COLO668 (cell line): ENCODE measurements at regions not wholly inside any gene's neighbourhood (a gene's known extent, or its start where the extent isn't known, plus 50 kb on each side); places are given as distances from the start of the nearest gene placed in this dataset.
"Not testable (repeated sequence)": the region's sequence is repeated elsewhere in the genome, so short reads cannot be mapped to it uniquely, and the experiment has no call there.

ENCODE experiments used
- DNase-seq: peaks from one replicate; lab custom pipeline; 2025; ENCODE audit not compliant: unreplicated experiment; lab: John Stamatoyannopoulos, UW

DNA sequence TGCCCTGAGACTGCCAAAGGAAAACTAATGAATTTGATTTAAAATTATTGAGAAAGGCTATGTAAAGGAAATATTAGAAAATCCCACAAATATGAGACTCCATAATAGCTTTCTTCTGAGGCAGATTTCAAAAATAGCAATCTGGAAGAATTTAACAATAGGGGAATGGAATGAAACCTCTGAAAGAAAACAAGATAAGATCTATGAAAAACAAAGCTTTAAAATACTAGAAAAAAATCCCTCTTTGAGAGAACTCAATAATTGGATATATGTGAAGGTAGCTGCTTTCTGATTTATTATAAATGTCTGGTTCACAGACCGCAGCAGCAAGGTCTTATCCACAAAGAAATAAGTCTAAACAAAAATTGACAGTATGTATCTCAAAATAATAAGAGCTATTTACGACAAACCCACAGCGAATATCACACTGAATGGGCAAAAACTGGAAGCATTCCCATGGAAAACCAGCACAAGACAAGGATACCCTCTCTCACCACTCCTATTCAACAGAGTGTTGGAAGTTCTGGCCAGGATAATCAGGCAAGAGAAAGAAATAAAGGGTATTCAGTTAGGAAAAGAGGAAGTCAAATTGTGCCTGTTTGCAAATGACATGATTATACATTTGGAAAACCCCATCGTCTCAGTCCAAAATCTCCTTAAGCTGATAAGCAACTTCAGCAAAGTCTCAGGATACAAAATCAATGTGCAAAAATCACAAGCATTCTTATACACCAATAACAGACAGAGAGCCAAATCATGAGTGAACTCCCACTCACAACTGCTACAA, 319.3 kb upstream of the THBS1 start:
- DNase-seq: not testable (repeated sequence)

DNA sequence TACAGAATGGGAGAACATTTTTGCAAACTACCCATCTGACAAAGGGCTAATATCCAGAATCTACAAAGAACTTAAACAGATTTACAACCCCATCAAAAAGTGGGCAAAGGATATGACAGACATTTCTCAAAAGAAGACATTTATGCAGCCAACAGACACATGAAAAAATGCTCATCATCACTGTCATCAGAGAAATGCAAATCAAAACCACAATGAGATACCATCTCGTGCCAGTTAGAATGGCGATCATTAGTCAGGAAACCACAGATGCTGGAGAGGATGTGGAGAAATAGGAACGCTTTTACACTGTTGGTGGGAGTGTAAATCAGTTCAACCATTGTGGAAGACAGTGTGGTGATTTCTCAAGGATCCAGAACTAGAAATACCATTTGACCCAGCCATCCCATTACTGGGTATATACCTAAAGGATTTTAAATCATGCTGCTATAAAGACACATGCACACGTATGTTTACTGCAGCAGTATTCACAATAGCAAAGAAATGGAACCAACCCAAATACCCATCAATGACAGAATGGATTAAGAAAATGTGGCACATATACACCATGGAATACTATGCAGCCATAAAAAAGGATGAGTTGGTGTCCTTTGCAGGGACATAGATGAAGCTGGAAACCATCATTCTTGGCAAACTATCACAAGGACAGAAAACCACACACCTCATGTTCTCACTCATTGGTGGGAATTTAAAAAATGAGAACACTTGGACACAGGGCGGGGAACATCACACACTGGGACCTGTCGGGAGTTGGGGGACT, 317.7 kb upstream of the THBS1 start:
- not testable (repeated sequence) for DNase-seq

DNA sequence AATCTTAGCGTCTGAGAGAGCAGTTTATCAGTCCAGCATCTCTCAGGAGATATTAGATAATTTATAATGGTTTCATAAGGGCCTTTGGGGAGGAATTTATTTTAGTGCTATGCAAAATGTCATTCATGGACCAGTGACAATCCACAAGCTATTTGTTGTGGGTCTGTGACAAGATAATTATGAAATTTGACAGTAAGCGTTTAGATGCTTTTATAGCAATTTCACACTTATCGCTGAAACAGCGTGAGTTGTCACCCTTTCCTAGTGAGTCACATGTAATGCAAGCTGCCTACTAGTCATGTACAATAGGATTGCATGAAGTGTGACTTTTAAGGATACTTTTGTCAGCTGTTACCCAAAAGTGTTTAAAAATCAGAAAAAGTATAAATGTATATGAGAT, 315.6 kb upstream of the THBS1 start:
- no peak for DNase-seq

DNA sequence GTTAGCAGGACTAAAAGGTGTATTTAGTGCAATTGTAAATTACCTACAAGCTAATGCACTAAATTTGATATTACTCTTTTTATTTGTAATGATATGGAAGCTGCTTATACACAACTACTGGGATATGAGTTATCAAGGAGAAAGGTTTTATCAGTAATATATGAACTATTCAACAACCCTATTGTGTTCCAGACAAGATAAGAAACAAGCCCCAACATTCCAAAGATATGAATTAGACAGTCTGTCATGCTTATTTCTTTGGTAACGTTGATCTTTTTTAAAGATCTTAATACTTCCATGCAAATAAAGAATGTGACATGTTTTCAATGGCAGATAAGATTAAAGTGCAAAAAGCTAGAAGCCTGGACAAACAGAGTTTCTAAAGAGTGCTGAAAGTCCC, 314.0 kb upstream of the THBS1 start:
- DNase-seq: no peak

DNA sequence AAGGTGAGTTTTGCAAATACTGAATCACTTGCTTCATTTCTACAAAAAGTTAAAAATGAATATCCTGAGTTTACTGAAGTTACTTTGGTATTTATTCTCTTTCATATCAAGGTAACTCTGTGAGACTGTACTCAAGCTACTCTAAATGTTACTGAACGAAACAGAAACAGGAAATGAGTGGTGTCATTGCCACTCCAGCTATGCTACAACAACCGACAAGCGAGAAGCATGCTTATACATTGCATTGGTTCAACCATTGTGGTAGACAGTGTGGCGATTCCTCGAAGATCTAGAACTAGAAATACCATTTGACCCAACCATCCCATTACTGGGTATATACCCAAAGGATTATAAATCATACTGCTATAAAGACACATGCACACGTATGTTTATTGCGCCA, 313.2 kb upstream of the THBS1 start:
- no peak for DNase-seq

DNA sequence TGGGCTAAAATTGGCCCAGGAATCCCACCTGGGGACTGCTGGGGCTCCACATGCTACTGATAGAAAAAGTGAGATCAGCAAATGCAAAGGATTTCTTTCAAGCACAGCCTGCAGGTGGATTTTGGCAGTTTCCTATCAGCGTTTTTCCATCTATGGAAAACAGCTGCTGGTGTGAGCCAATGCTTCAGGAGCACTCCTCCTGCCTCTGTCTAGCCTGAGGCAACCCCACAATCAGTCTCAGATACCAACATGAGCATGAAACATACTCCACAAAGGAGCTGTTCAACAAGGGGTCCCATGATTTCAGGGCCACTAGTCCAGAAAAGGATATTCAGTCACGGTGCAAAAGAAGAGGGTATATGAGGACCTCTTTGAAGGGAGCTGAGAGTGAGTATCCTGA, 311.5 kb upstream of the THBS1 start:
- no peak for DNase-seq

DNA sequence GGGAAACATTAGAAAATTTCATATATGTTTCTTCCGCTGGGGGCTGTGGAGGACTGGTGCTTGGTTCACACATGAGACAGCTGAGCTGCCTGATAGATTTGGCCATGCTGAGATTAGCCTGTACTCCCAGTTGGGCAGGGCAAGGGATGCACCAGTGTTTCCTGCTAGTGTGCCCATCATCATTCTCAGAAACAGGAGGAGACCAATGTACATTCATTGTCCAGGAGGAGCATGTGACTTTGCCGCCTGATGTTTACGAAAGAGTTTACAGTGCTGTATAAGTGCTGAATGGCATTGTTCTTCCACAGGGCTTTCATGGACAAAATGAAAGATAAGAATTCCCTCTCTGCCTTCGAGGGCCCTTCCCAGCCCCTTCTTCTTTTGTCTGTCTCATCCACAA, 311.1 kb upstream of the THBS1 start:
- DNase-seq: peak; percentile 31

DNA sequence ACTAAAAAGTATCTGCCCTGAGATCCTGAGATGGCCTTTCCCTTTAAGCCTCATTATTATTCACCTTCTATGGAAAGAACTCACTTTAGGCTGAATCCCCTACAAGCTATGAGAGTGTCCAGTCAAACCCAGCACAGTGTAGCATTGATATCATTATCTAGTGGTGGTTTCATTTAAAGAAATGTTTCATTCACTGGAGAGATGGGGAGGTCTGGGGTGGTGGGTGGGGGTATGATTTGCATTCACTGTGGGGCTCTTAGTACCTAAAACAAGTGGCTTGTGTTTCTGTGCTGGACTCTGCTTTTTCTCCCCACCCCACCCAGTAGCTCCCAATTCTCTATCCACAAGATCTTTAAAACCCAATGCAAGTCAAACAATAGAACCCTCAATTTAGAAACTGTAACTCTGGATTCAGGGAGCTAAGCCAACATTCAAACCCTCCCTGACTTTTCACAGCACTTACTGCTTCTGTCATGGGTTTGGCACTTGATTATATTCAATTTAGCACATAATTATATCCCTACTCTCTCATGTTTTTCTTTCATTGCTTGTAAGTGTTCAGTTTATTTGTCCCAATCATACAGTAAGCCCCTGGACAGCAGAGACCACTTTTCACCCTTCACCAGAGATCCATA, 310.5 kb upstream of the THBS1 start:
- DNase-seq: no peak

DNA sequence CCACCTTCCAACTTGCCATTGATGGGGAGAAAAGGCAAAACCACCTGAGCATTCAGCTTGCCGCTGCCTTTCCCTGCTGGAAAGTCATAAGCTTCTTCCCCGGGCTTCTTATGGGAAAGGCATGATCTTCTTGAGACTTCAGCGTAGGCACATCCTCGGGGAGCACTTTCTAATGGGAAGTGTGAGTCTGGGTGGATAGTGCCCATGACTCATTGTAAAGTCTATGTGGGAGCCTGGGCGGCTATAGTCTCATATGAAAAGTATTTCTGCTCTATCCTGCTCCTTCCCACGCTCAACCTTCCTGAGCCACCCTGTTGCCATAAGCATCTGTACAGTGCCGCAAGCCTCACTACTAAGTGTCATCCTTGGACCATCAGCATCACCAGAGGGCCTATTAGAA, 309.9 kb upstream of the THBS1 start:
- no peak for DNase-seq

DNA sequence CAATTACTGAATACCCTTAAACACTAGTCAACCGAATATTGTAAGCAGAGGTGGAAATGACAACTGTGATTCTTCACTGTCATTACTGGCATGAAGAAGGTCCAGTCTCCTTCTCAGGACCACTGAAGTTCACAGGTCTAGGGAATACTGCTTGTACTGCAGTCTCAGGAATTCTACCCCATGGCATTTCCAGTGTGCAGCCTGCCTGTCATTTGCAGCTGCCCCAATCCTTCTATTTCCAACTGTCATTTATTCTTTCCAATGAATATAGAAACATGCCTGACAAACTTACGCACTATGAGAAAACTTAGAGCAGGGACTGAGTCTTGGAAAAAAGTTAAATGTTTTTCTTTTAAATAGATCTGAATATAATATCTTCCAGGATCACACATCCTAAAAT, 308.0 kb upstream of the THBS1 start:
- DNase-seq: no peak

DNA sequence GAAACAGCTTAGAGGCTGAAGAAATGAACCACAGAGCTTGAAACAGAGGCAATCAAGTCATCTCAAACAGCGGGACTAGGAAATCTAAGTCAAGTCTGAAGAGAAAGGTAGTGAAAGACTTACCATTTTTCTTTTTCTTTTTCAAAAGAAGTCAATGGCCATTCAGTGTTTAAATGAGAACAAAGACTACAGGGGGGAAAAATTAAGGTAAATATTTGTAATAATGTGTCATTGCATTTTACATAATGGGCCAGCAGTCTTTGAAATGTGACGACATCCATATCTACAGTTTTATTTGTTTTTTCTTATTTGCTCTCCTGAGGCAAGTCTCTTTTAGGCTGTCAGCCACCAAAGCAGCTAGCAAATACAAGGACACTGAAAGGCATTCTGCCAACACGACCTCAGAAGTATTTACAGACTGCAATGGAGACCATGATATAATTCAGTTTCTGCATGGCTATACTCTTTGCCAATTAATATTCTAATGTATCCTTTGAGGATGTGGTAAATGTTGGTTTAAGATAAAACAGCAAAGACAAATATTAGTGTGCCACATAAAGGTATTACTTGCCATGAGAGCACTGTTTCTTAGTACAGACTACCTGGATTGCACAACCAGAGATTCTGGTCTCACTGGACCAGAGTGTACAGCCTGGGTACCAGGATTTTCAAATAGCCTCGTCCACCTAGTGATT, 307.0 kb upstream of the THBS1 start:
- peak; percentile 47 for DNase-seq

DNA sequence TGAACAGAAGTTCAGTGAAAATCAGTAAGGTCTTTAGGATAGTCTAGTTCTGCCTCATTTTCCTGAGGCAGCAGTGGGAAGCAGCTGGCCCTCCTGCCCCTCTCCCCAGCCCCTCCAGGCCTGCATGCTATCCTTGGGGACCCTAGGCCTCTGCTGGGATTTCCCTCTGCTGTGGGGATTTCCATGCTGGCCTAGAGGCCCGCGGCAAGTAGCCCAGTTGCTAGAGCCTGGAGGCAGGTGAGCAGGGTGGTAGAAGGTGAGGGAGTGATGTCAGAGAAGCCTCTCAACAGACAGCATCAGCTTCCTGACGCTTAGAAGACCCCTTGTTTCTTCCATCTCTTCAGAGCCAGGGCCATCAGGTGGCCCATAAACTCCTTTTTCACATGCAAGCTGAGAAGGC, 305.8 kb upstream of the THBS1 start:
- peak; percentile 11 for DNase-seq

DNA sequence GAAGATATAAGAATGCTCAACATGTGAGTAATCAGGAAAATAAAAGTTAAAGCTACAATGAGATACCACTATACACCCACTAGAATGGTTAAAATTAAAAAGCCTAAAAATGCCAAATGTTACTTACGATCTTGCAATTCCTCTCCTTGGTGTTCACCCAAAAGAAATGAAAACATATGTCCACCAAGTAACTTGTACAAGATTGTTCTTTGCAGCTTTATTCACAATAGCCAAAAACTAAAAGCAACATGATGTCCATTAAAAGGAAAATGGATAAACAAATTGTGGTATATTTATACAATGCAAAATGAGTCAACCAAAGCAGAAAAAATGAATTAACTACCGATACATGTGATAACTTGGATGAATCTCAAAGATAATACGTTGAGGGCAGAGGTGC, 301.6 kb upstream of the THBS1 start:
- DNase-seq: no peak

DNA sequence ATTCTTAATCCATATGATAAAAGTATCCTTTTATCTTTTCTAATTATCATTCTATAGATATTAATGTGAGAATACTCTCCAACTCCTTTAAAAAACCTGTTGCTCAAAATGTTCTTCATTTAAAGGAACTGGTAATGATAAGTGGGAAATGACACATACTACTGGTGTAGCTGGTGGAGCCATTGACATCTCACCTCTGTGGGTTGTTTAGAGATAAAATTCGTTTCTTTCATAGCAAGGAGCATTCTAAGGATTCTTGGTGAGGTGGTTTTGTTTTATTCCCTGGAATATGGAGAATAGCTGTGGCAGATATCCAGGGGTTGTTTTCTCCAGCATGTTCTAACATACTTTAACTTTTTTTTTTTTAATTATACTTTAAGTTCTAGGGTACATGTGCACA, 299.8 kb upstream of the THBS1 start:
- no peak for DNase-seq

DNA sequence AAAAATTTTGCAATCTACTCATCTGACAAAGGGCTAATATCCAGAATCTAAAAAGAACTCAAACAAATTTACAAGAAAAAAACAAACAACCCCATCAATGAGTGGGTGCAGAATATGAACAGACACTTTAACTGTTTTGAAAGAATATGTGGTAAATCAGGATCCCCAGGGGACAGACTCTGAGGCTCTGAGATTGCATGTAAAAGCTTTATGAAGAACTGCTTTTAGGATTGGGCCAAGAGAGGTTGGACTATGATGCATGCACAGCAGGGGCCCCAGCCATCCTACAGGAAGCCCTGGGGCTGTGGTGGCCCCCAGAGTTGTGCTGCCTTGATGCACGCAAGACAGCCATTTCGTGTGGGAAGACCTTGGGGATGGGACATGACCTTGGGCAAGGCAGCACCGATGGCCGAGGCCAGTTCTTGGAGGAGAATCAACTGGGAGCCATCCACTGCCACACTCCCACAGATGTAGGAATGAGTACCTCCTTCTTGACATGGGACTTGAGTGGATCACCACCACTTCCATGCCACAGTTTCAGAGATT, 298.1 kb upstream of the THBS1 start:
- DNase-seq: no peak

DNA sequence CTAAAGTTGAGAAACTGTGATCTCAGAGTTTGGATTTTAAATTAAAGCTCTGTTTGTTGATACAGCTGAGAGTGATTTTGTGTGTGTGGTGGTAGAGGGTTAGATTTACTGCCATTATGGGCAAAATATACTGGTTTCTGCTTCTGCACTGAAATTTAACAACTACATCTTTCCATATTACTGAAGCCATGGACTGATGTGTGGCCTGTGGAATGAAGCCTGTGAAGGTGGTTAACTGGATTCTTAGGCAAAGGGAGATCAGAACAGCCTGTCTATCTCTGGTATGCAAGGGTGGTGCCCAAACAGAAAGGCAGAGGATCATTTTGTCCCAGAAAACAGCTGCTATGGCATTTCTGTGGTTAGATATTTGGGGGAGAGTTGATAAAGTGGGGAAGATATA, 297.3 kb upstream of the THBS1 start:
- DNase-seq: no peak

DNA sequence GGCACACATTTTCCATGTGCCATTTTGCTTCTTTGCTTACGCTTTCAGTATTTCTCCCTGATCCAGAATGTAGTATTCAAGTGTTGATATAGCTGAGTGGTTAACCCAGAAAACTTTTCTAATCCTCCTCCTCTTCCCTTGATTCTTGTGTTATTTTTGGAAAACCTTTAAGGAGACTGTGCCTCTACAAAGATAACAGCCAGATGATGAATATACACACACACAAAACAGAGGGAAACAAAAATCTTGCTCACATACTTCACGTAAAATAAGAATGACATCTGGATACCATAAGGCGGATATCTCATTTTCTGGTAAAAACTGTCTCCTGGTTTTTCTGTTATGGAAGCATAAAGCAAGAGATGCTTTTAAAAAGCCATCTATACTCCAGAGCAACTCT, 295.8 kb upstream of the THBS1 start:
- DNase-seq: no peak

DNA sequence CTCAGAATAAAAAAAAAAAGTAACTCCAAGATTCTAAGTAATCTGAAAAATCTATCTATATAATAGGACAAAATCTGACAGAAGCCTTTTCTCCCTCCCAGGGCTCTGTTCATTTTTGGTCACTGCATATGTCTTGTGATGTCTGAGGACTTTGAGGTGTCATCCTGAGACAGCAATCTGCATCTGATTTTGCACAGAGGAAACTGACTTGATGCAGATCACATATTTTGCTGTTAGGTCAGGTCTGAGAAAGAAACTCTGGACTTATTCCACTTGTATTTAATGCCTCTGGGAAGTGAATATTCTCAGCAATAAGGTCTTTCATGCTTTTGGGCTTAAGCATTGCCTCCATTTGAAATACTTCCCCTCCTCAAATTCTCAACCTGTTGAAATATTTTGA, 295.2 kb upstream of the THBS1 start:
- DNase-seq: no peak

DNA sequence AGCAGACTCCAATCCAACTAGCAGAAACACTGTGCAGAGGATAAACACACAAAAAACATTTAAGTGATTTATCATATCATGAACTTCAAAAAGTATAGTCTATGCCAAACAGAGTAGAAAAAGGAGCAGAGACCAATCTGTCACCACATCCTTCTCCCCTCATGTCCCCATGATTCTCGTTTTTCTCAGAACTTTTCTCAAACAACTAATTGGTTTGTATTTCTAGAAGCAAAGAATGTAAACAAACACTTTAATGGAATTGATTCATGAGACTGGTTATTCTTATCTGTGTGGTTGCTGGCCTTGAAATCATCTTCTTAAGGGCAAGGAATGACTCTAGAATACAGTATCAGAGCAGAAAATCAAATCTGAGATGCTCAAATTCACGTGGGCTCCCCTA, 294.2 kb upstream of the THBS1 start:
- no peak for DNase-seq

DNA sequence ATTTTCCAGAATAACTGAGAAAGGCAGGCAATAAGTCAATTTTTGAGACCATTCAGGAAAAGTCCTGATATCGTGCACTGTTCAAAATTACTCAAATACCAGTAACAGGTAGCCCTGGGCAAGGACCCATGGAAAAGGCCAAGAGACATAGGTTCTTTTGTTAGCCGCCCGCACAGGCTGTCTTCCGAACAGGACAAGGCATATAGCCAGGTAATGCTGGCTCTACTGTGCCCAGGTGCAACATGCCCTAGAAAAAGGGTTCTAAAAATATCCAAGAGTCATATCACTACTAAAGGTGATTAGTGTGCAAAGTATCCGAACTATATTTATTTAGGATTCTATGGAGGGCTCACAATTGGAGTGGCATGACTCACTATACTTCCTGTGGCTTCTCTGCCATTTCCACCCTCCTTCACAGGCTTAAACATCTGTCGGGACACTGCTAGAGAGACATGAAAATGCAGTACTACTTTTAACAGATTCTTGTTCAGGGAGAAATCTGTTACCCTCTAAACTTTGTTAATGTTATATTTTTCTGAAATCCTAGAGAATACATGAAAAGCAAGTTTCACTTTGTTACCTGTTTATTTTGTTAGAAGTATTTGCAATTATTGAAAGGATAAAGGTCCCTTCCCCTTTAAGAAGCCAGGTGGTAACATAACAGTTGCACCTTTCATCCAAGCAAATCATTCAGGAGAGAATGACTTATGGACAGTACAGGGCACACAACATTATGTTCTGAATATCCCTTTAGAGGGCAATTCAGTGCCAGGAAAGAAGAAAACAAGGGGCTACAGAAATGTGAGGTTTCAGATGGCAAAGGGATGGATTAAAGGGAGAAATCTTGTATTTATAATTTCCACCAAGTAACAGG, 293.3 kb upstream of the THBS1 start:
- peak; percentile 70 for DNase-seq
